ENCODE measurements at regions not wholly inside any gene's neighbourhood (a gene's known extent, or its start where the extent isn't known, plus 50 kb on each side); places are given as distances from the start of the nearest gene placed in this dataset.
"Not testable (repeated sequence)": the region's sequence is repeated elsewhere in the genome, so short reads cannot be mapped to it uniquely, and the experiment has no call there.

GRCh38 chr5:125412561-125413495, 666.4 kb upstream of the ZNF608 start:
- no peak for DNase-seq (ENCODE audit: low read depth in 3 of 3)

- DNase-seq (ENCODE audit: low read depth in 3 of 3), result no peak
Observed at GRCh38 chr5:125413496-125414274, 667.2 kb upstream of the ZNF608 start.

DNA sequence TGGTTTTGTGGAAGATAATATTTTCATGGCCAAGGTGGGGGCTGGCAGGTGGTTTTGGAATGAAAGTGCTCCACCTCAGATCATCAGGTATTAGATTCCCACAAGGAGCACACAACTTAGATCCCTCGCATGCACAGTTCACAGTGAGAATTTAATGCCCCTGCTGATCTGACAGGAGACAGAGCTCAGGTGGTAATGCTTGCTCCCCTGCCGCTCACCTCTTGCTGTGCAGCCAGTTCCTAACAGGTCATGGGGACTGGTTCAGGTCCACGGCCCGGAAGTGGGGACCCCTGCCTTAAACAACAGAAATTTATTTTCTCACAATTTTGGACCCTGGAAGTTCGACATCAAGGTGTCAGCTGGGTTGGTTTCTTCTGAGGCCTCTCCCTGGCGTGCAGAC, 668.7 kb upstream of the ZNF608 start:
- no peak for DNase-seq (ENCODE audit: low read depth in 3 of 3)

DNA sequence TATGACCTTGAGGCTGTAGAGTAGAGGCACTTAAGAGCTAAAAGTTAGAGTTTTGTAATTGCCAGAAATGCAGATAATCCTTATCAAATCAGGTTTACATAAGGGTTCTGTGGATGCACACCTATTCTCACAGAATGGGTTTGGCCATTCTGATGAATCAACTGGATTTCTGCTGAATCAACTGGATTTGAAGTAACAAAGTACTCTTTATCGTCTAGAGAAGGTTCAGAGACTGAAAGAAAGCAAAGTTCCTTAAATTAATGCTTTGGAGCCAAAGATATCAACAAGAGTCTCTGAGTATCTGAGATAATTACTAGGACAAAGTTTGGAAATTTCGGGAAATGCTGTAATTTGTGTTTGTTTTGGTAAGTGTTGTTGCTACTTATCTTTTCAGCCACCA, 669.6 kb upstream of the ZNF608 start:
- DNase-seq (ENCODE audit: low read depth in 3 of 3), result no peak

GRCh38 chr5:125421006-125421405, 674.6 kb upstream of the ZNF608 start:
- no peak for DNase-seq (ENCODE audit: low read depth in 3 of 3)

DNA sequence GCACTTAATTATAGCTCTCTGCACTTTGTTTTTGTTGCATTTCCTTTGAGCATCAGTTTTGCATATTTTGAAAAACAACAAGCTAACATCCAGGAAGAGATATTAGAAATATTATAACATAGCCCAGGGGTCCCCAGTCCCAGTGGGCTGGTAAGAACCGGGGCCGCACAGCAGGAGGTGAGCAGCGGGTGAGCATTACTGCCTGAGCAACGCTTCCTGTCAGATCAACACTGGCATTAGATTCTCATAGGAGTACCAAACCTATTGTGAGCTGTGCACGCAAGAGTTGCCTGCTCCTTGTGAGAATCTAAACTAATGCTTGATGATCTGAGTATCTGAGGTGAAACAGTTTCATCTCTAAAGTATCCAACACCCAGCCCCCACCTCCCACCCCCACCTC, 675.9 kb upstream of the ZNF608 start:
- no peak for DNase-seq (ENCODE audit: low read depth in 3 of 3)

DNA sequence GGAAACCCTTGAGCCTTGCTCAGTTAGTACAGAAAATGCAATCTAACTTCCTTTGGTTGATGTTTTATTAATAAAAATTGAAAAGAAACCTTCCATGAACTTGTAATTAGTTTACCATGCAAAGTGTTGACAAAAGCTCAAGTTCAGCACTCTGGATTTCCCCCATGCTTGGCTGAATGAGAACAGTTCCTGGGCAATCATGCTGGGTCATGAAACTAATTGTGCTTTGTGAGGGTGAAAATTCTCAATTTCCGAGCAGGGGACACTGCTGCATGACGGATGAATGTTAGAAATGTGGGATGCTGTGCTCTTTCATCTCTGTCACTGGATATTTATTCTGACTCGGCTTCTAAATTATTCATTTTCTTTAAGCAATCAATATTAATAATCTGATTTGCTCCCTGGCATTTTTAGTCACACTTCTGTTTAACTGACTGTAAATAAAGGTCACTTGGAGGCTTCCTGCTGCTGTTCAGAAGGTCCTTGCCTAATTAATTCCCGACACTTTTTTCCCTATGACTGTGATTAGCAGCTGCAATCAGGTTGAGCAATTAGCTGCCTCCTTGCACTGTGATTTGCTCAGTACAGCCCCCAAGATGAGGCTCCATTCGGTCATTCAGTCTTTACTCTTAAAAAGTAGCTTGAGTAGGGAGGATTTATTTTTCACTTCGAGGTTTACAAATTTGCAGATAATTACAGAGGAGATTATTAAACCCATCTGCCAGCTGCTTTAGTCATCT, 678.1 kb upstream of the ZNF608 start:
- no peak for DNase-seq (ENCODE audit: low read depth in 3 of 3)

- no peak for DNase-seq (ENCODE audit: low read depth in 3 of 3)
Observed at GRCh38 chr5:125429498-125429897, 683.1 kb upstream of the ZNF608 start.

- no peak for DNase-seq (ENCODE audit: low read depth in 3 of 3)
Observed at GRCh38 chr5:125433457-125433856, 687.0 kb upstream of the ZNF608 start.

DNA sequence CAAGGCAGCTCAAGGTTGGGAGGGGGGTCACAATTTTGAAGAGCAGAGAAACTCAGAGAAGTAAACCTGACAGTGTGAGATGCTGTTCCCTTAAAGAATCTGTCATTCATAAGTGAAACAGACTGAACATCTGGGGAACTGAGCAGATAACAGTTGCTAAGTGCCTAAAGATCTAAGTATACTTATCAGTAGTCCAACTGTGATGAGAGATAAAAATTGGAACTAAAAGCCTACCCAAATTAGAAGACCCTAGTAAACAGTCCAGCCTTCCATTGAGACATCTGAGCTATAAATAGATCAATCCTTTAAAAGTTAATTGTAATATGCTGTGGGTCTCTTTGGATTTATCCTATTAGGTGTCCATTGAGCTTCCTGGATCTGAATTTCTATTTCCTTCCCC, 692.8 kb upstream of the ZNF608 start:
- DNase-seq (ENCODE audit: low read depth in 3 of 3), result no peak

DNA sequence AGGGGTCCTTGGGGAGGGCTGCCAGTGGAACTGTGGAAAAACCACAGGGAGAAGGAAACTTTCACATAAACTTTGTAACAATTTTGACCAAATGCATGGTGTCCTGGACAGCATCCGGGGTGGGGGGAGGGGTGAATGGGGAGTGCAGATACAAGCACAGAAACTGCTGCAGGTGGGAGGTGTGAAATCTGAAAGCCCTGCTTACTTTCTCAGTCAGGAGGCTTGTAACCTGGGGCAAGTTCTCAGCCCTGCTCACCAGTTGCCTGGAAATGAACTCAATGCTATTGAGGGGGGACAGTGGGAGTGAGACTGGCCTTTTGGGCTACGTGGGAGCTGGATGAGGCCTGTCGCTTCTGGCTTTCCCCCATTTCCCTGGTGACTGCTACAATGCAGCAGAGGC, 694.5 kb upstream of the ZNF608 start:
- DNase-seq (ENCODE audit: low read depth in 3 of 3), result no peak

GRCh38 chr5:125446986-125447385, 700.5 kb upstream of the ZNF608 start:
- no peak for DNase-seq (ENCODE audit: low read depth in 3 of 3)

- no peak for DNase-seq (ENCODE audit: low read depth in 3 of 3)
Observed at GRCh38 chr5:125450771-125451170, 704.3 kb upstream of the ZNF608 start.

GRCh38 chr5:125451622-125452021, 705.2 kb upstream of the ZNF608 start:
- DNase-seq (ENCODE audit: low read depth in 3 of 3), result no peak

DNA sequence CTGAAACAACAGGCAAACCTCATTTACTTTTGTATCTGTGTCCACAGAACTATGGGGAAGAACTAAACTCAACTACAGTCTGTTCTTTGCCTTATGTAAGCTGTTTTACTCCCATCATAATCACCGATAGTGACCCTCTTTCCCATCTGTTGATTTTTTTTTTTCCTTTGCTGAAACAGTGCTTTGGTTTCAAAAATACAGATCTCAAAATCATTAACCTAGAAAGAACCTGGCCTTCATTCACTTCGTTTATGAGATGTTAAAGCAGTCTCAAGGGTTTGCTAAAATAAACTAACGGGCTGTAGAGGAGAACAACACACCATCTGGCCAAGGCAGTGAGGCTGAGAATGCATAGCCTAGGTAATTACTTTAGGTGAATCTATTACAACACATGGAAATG, 706.6 kb upstream of the ZNF608 start:
- DNase-seq (ENCODE audit: low read depth in 3 of 3), result no peak

DNA sequence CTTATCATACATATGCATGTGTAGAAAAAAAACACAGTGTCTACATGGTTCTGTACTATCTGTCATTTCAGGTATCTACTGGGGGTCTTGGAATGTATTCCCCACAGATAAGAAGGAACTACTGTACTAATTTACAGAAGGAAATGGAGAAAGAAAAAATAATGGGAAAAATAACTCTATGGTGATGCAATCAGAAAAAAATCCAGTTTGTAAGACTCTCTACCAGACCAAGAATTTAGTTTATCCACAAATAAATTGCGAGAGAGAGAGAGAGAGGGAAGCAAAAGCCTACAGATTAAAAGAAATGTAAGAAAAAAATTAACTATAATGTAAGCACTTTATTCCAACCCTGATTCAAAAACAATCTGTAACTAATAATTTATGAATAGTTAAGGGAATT, 708.6 kb upstream of the ZNF608 start:
- no peak for DNase-seq (ENCODE audit: low read depth in 3 of 3)

DNA sequence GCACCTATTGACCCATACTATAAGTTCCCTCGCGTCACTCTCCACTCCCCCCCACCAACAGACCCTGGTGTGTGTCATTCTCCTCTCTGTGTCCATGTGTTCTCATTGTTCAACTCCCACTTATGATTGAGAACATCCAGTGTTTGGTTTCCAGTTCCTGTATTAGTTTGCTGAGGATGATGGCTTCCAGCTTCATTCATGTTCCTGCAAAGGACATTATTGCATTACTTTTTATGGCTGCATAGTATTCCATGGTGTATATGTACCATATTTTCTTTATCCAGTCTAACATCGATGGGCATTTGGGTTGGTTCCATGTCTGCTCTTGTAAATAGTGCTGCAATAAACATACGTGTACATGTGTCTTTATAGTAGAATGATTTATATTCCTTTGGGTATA, 709.6 kb upstream of the ZNF608 start:
- not testable (repeated sequence) for DNase-seq (ENCODE audit: low read depth in 3 of 3)

DNA sequence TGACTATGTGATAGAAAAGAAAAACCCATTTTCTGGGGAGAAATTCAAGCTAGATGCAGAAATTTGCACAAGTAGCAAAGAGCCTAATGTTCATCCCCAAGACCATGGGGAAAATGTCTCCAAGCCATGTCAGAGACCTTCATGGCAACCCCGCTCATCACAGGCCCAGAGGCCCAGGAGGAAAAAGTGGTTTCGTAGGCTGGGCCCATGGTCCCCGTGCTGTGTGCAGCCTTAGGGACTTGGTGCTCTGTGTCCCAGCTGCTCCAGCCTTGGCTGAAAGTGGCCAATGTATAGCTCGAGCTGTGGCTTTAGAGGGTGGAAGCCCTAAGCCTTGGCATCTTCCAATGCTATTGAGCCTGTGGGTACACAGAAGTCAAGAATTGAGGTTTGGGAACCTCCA, 711.2 kb upstream of the ZNF608 start:
- no peak for DNase-seq (ENCODE audit: low read depth in 3 of 3)

DNA sequence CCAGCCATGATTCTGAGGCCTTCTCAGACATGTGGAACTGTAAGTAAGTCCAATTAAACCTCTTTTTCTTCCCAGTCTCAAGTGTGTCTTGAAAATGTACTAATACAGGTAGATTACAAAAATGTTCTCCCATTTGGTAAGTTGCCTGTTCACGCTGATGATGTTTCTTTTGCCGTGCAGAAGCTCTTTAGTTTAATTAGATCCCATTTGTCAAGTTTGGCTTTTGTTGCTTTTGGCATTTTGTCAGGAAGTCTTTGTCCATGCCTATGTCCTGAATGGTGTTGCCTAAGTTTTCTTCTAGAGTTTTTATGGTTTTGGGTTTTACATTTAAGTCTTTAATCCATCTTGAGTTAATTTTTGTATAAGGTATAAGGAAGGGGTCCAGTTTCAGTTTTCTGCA, 712.5 kb upstream of the ZNF608 start:
- DNase-seq (ENCODE audit: low read depth in 3 of 3), result not testable (repeated sequence)

DNA sequence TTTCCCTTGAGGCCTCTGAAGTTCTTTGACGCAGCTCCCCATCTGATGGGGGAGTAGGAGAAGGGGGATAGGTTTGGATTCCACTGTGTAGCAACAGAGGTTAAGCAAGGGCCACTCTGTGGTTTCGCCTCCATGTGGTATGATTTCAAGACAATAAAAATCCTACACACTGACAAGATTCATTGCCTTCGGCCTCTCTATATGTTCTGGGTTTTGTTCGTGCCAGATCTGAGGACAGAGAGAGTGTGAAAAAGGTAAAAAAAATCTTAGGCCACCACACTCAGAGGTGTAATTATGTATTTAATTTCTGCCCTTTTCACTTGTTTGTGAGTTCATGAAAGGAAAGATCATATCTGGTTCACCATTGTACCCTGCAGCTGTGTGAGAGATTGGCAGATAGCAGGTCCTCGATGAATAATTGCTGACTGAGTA, 715.2 kb upstream of the ZNF608 start:
- no peak for DNase-seq (ENCODE audit: low read depth in 3 of 3)

DNA sequence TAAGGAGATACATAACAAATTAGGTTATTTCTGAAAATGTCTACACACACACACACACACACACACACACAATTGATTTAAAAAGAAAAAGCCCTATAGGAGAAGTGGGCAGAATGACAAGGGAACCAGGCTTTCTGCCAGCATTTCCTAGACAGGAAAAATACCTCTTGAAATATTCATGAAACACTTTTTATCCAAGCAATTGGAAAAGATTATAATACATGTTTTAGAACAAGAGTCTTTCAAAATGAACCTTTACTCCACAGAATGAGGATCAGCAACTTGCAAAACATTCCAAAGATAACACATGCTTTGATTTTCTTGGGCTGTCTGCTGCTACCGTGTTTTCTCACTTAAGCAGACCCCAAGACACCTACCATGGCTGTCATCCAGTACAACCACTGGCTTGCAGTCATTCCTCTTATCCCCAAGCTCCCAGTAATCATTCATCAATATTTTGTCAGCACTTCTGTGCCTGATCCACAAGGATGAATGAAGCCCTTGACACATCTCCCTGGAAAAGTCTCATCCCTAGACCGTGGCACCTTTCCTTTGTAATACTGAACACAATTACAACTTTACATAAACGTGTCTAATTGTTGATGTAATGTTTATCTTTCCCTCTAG, 717.1 kb upstream of the ZNF608 start:
- DNase-seq (ENCODE audit: low read depth in 3 of 3), result no peak

Measured in stimulated activated CD4-positive, alpha-beta T cell treated with anti-CD3 and anti-CD28 coated beads, TNF-alpha, amount 100 ng/mL, for 4 hours (primary cell).